Fibroblast of mammary gland (primary cell): ENCODE measurements at regions not wholly inside any gene's neighbourhood (a gene's known extent, or its start where the extent isn't known, plus 50 kb on each side); places are given as distances from the start of the nearest gene placed in this dataset.

Experiments
- DNase-seq: peaks from one replicate; pipeline ENCODE4 v3.0.0-alpha.2; 2010; ENCODE audit warnings: low read depth
- H3K4me3 ChIP-seq: 2 replicates; pipeline ENCODE4 v1.5.1; 2011; ENCODE audit warnings: low read depth, mild to moderate bottlenecking, low read length, moderate library complexity; ENCODE audit not compliant: control insufficient read depth
- CTCF ChIP-seq: conservative IDR thresholded peaks from 2 replicates; pipeline ENCODE4 v1.5.1; 2011; ENCODE audit warnings: low read depth, low read length, inconsistent platforms; ENCODE audit not compliant: control insufficient read depth, insufficient read depth

GRCh38 chr15:91515188-91515754 is 338.2 kb upstream of the SLCO3A1 start:
- TF ChIP-seq CTCF = no peak
- DNase-seq = peak; percentile 91
- no peak overlapping the region for H3K4me3 ChIP-seq

GRCh38 chr15:91516866-91517265 is 336.6 kb upstream of the SLCO3A1 start:
- TF ChIP-seq CTCF = no peak
- no peak overlapping the region for H3K4me3 ChIP-seq
- no peak for DNase-seq

GRCh38 chr15:91517491-91518200 is 335.9 kb upstream of the SLCO3A1 start:
- no peak for TF ChIP-seq CTCF
- peak; percentile 62 for DNase-seq
- H3K4me3 ChIP-seq = no peak overlapping the region

DNA sequence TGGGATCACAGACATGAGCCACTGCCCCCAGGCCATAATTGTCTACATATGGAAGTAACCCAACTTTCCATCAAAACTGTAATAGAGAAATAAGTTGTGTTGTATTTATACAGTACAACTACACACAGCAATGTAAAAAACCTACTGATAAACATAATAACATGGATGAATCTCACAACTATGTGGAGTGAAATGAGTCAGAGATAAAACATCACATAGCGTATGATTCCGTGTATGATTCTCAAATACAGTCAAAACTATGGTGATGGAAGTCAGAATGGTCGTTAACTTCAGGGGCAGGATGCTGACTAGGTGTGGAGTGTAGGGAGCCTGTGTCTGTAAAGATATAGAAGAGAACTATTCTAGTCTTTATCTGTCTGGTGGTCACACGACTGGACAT is 332.7 kb upstream of the SLCO3A1 start:
- peak; percentile 17 for DNase-seq
- H3K4me3 ChIP-seq = no peak overlapping the region
- TF ChIP-seq CTCF = no peak

DNA sequence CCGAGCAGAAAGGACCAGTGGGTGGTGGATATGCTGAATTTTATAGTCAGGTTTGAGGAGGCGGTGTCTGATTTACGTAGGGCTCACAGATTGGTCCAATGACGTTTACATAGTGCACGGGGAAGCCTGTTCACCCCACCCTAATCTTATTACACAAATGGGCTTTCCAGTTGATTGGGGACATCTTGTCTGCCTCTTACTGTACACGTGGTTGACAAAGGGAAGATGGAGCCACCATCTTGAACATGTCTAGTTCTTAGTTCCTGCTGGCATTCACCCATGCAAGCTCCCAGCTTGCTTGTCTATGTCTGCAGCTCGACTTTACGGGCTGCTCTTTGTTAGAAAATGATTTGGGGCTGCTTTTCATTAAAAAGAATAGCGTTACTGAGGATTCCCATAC is 332.0 kb upstream of the SLCO3A1 start:
- no peak for TF ChIP-seq CTCF
- no peak for DNase-seq
- no peak overlapping the region for H3K4me3 ChIP-seq

DNA sequence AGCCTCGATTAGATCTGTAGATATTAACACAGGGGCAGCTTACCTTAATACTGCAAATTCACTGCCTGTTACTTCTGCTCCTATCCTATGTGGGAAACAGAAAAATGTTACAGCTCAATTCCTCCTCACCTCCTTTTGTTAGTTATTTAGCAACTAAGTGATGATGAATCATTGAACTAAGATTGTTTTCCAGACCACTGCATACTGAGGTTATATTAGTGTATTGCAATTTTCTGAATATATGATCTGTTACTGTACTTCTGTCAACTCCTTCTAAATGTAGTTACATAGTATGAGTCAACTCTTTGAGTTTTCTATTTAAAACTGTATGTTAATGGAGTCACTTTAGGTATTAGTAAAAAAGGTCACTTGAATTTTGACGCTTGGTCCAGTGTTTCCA is 331.5 kb upstream of the SLCO3A1 start:
- peak; percentile 68 for DNase-seq
- no peak for TF ChIP-seq CTCF
- H3K4me3 ChIP-seq = no peak overlapping the region
